Neuronal stem cell (in vitro differentiated cells): ENCODE measurements at regions not wholly inside any gene's neighbourhood (a gene's known extent, or its start where the extent isn't known, plus 50 kb on each side); places are given as distances from the start of the nearest gene placed in this dataset.
"Not testable (repeated sequence)": the region's sequence is repeated elsewhere in the genome, so short reads cannot be mapped to it uniquely, and the experiment has no call there.

Experiments used
- DNase-seq: peaks from one replicate; pipeline ENCODE4 v3.0.0-alpha.2; 2013; ENCODE audit warnings: low spot score
- H2AFZ ChIP-seq: one replicate; pipeline ENCODE4 v1.6.1; 2013; ENCODE audit warnings: mild to moderate bottlenecking, low read length, inconsistent platforms
- H2AK5ac ChIP-seq: 2 replicates; pipeline ENCODE4 v1.6.1; 2013; ENCODE audit warnings: low read depth, mild to moderate bottlenecking, inconsistent platforms, low read length, moderate library complexity, mixed read lengths
- H2BK120ac ChIP-seq: 2 replicates; pipeline ENCODE4 v1.6.1; 2013; ENCODE audit warnings: low read depth, mild to moderate bottlenecking, inconsistent platforms, low read length, moderate library complexity, mixed read lengths
- H2BK12ac ChIP-seq: one replicate; pipeline ENCODE4 v1.6.1; 2013; ENCODE audit warnings: low read length, inconsistent platforms
- H2BK15ac ChIP-seq: 2 replicates; pipeline ENCODE4 v1.6.1; 2013; ENCODE audit warnings: mild to moderate bottlenecking, low read length, inconsistent platforms, mixed read lengths
- H2BK5ac ChIP-seq: one replicate; pipeline ENCODE4 v1.6.1; 2013; ENCODE audit warnings: inconsistent platforms, mild to moderate bottlenecking, low read length, moderate library complexity
- H3K14ac ChIP-seq: one replicate; pipeline ENCODE4 v1.6.1; 2013; ENCODE audit warnings: low read length, inconsistent platforms
- H3K18ac ChIP-seq: 2 replicates; pipeline ENCODE4 v1.6.1; 2013; ENCODE audit warnings: low read length, inconsistent platforms
- H3K23ac ChIP-seq: 2 replicates; pipeline ENCODE4 v1.6.1; 2013; ENCODE audit warnings: low read depth, mild to moderate bottlenecking, mixed read lengths, low read length, inconsistent platforms; ENCODE audit not compliant: poor library complexity
- H3K27ac ChIP-seq: replicated peaks from 3 replicates; pipeline ENCODE4 v1.5.1; 2013; ENCODE audit warnings: low read length, inconsistent platforms
- H3K27me3 ChIP-seq, 3 experiments: 2 replicates each; pipeline ENCODE4 v1.6.1; 2013; ENCODE audit warnings: low read length in 3 of 3, mild to moderate bottlenecking in 2 of 3, inconsistent platforms in 1 of 3, low read depth in 1 of 3, mixed read lengths in 1 of 3, moderate library complexity in 1 of 3; ENCODE audit not compliant: control insufficient read depth in 3 of 3, insufficient read depth in 3 of 3
- H3K36me3 ChIP-seq, 2 donors: replicated peaks in 1 of 2; 2 replicates each; pipeline ENCODE4 v1.6.1; 2013; ENCODE audit warnings: low read length in 2 of 2; ENCODE audit not compliant: control insufficient read depth in 2 of 2, insufficient read depth in 2 of 2
- H3K4ac ChIP-seq: 2 replicates; pipeline ENCODE4 v1.6.1; 2013; ENCODE audit warnings: inconsistent platforms, mild to moderate bottlenecking, low read length, moderate library complexity
- H3K4me1 ChIP-seq, 2 donors: 1 replicate in 1 of 2; 2 replicates in 1 of 2; pipeline ENCODE4 v1.6.1; 2013; ENCODE audit warnings: low read length in 2 of 2, low read depth in 1 of 2; ENCODE audit not compliant: control insufficient read depth in 2 of 2, insufficient read depth in 1 of 2
- H3K4me2 ChIP-seq: one replicate; pipeline ENCODE4 v1.6.1; 2013; ENCODE audit warnings: mild to moderate bottlenecking, low read length, inconsistent platforms; ENCODE audit not compliant: insufficient read depth, poor library complexity, severe bottlenecking
- H3K4me3 ChIP-seq, 2 donors: 2 replicates each; pipeline ENCODE4 v1.5.1; 2013; ENCODE audit warnings: low read length in 2 of 2, mild to moderate bottlenecking in 2 of 2, inconsistent platforms in 1 of 2, moderate library complexity in 1 of 2
- H3K79me1 ChIP-seq: one replicate; pipeline ENCODE4 v1.6.1; 2013; ENCODE audit warnings: low read depth, mild to moderate bottlenecking, inconsistent platforms, low read length, moderate library complexity
- H3K9ac ChIP-seq: one replicate; pipeline ENCODE4 v1.6.1; 2013; ENCODE audit warnings: mild to moderate bottlenecking, low read depth, low read length, inconsistent platforms; ENCODE audit not compliant: poor library complexity
- H3K9me3 ChIP-seq, 2 donors: replicated peaks in 1 of 2; 2 replicates each; pipeline versions ENCODE3 to v1.6.1; 2013; ENCODE audit warnings: low read length in 2 of 2, mild to moderate bottlenecking in 2 of 2, inconsistent platforms in 1 of 2, low read depth in 1 of 2, mixed read lengths in 1 of 2, moderate library complexity in 1 of 2; ENCODE audit not compliant: control insufficient read depth in 2 of 2, insufficient read depth in 1 of 2
- H4K8ac ChIP-seq: one replicate; pipeline ENCODE4 v1.6.1; 2013; ENCODE audit warnings: low read depth, mild to moderate bottlenecking, inconsistent platforms, low read length, moderate library complexity
- H4K91ac ChIP-seq: one replicate; pipeline ENCODE4 v1.6.1; 2013; ENCODE audit warnings: low read length, low read depth, mild to moderate bottlenecking, inconsistent platforms; ENCODE audit not compliant: poor library complexity
- WGBS, 2 donors: extraction: QIAGEN DNeasy Blood & Tissue Kit; methylation state at CpG; one replicate each; pipeline ENCODE4 v1.1.7; 2013; ENCODE audit warnings: missing lambda C conversion rate in 2 of 2, mixed read lengths in 1 of 2; ENCODE audit not compliant: insufficient read length in 2 of 2, insufficient replicate concordance in 1 of 2; ENCODE audit errors: extremely low coverage in 2 of 2; 5-methylcytosine and 5-hydroxymethylcytosine counted together

DNA sequence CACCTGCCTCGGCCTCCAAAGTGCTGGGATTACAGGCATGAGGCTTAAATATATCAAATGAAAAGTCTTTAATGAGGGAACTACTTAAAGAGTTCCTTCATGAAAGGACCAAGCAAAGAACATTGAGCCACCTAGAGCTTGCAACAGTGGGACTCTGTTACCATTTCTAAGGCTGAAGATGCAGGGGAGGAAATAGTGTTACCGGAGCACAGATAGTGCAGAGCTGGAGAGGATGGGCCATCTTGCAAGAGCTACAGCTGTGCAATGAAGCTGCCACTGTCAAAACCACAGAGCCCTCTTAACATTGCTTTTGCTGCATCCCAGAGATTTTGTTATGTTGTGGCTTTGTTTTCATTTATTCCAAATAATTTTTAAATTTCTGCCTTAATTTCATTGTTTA, 77.1 kb upstream of the NAA35 start:
- Histone ChIP-seq H3K9ac (no peak overlapping the region), H3K4me2 (no peak overlapping the region), H3K23ac (no peak overlapping the region), H2BK120ac (no peak overlapping the region), H3K9me3 (no peaks in the 10 kb centered on the region), H3K4me1 (no peaks in the 10 kb centered on the region), H3K4ac (no peak overlapping the region), H4K8ac (no peak overlapping the region), H2AFZ (no peak overlapping the region), H3K27me3 (no peaks in the 10 kb centered on the region), H2BK15ac (no peak overlapping the region), H3K4me3 (no peak overlapping the region), H2BK12ac (no peak overlapping the region), H2BK5ac (no peak overlapping the region), H3K18ac (no peak overlapping the region), H4K91ac (no peak overlapping the region), H3K36me3 (no peaks in the 10 kb centered on the region), H2AK5ac (no peak overlapping the region), H3K27ac (no peak overlapping the region), H3K14ac (no peak overlapping the region), H3K79me1 (no peaks in the 10 kb centered on the region)
- no CpG with 5 or more reads among the region's 2 CpGs for WGBS, 2 donors
- DNase-seq = no peak

DNA sequence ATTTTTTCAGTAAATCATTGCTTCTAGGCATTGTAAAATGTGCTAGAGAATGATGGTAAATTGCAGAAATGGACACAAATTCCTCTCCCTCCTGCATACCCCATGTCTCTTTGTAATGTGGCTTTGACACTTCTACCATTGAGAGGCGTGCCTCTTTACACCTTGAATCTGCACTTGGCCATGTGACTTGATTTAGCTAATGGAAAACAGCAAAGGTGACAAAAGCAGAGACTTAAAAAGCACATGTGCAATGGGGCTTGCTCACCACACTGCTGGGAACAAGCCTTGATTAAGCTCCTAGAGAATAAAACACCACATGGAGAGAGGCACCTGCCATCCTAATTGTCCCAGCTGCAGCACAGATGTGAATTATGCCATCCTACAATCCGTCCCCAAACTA, 69.9 kb upstream of the NAA35 start:
- Histone ChIP-seq H2AK5ac (no peak overlapping the region), H2BK120ac (no peak overlapping the region), H4K91ac (no peak overlapping the region), H3K36me3 (no peaks in the 10 kb centered on the region), H3K4me3 (no peak overlapping the region), H3K14ac (no peak overlapping the region), H3K79me1 (no peaks in the 10 kb centered on the region), H3K27ac (no peak overlapping the region), H2BK15ac (no peak overlapping the region), H3K9me3 (no peaks in the 10 kb centered on the region), H3K4ac (no peak overlapping the region), H2AFZ (no peak overlapping the region), H3K27me3 (no peaks in the 10 kb centered on the region), H3K23ac (no peak overlapping the region), H2BK5ac (no peak overlapping the region), H2BK12ac (no peak overlapping the region), H4K8ac (no peak overlapping the region), H3K9ac (no peak overlapping the region), H3K4me1 (peaks cover 2 to 10% of the 10 kb centered on the region in 2 donors), H3K4me2 (no peak overlapping the region), H3K18ac (no peak overlapping the region)
- DNase-seq = no peak
- no CpG with 5 or more reads among the region's 2 CpGs for WGBS, 2 donors

DNA sequence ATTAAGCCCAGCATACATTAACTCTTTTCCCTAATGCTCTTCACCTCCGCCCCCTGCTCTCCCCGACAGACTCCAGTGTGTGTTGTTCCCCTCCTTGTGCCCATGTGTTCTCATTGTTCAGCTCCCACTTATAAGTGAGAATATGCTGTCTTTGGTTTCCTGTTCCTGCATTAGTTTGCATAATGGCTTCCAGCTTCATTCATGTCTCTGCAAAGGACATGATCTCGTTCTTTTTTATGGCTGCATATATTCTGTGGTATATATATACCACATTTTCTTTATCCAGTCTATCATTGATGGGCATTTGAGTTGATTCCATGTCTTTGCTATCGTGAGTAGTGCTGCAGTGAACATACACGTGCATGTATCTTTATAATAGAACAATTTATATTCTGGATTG, 69.3 kb upstream of the NAA35 start:
- no CpG with 5 or more reads among the region's 5 CpGs for WGBS, 2 donors
- not testable (repeated sequence) for H3K79me1 ChIP-seq, H3K27me3 ChIP-seq, H3K4me3 ChIP-seq, H3K9me3 ChIP-seq, H3K23ac ChIP-seq, H3K9ac ChIP-seq, H2BK120ac ChIP-seq, H4K8ac ChIP-seq, H2AFZ ChIP-seq, H3K36me3 ChIP-seq, H2BK15ac ChIP-seq, H4K91ac ChIP-seq, H3K14ac ChIP-seq, H3K27ac ChIP-seq, DNase-seq, H3K4me2 ChIP-seq, H2AK5ac ChIP-seq, H3K4ac ChIP-seq, H2BK5ac ChIP-seq, H3K4me1 ChIP-seq, H3K18ac ChIP-seq, H2BK12ac ChIP-seq

GRCh38 chr9:85872463-85872862, 68.5 kb upstream of the NAA35 start:
- Histone ChIP-seq H3K14ac (no peak overlapping the region), H2AFZ (no peak overlapping the region), H3K4me1 (peaks cover 2 to 10% of the 10 kb centered on the region in 2 donors), H3K36me3 (no peaks in the 10 kb centered on the region), H2BK15ac (no peak overlapping the region), H3K27ac (no peak overlapping the region), H4K91ac (no peak overlapping the region), H2BK120ac (no peak overlapping the region), H3K18ac (no peak overlapping the region), H4K8ac (no peak overlapping the region), H2BK12ac (no peak overlapping the region), H2AK5ac (no peak overlapping the region), H3K4me2 (no peak overlapping the region), H3K79me1 (no peaks in the 10 kb centered on the region), H3K27me3 (no peaks in the 10 kb centered on the region), H3K9ac (no peak overlapping the region), H3K4ac (no peak overlapping the region), H3K23ac (no peak overlapping the region), H2BK5ac (no peak overlapping the region), H3K9me3 (no peaks in the 10 kb centered on the region), H3K4me3 (no peak overlapping the region)
- no CpG with 5 or more reads among the region's 6 CpGs for WGBS, 2 donors
- no peak for DNase-seq
